ENCODE measurements at regions not wholly inside any gene's neighbourhood (a gene's known extent, or its start where the extent isn't known, plus 50 kb on each side); places are given as distances from the start of the nearest gene placed in this dataset.

GRCh38 chr13:22214184-22214583 lies 543.3 kb downstream of the FGF9 start:
- TF ChIP-seq, protein P1, sequence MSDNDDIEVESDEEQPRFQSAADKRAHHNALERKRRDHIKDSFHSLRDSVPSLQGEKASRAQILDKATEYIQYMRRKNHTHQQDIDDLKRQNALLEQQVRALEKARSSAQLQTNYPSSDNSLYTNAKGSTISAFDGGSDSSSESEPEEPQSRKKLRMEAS (IDR thresholded peaks at IDR 0.05; ENCODE audit: low read depth, low read length), result no peak
- no peak for TF ChIP-seq CTCF (IDR thresholded peaks at IDR 0.05; ENCODE audit: low read depth, low read length)
- TF ChIP-seq POLR2A (IDR thresholded peaks at IDR 0.05; ENCODE audit: extremely low read depth, insufficient read length), result no peak
- no peak for TF ChIP-seq MYC (IDR thresholded peaks at IDR 0.05; ENCODE audit: low read depth, low read length)
- DNase-seq (ENCODE audit: low read depth), result no peak
- no peak overlapping the region for H3K4me3 ChIP-seq (ENCODE audit: low read depth, low read length)

DNA sequence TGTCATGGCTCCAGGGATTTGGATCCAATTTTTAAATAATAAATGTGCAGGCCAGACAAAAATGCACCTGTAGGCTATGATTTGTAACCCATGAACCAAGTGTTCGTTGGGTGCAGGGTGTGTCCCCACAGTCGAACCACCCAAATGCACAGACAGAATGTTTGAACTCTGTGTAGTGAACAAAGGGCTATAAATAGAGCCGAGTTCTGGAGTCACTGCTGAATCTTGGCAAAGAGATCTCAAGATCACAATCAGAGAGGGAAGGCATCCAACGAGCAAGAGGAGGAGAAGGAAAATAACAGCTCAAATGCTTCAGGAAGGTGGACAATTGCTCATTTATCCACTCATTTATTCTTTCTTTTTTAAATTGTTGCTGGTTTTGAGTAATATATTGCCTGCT lies 547.9 kb downstream of the FGF9 start:
- H3K4me3 ChIP-seq (ENCODE audit: low read depth, low read length), result no peak overlapping the region
- no peak for DNase-seq (ENCODE audit: low read depth)
- TF ChIP-seq MYC (IDR thresholded peaks at IDR 0.05; ENCODE audit: low read depth, low read length) (no peak), CTCF (IDR thresholded peaks at IDR 0.05; ENCODE audit: low read depth, low read length) (no peak), POLR2A (IDR thresholded peaks at IDR 0.05; ENCODE audit: extremely low read depth, insufficient read length) (no peak)
- TF ChIP-seq, protein P1 (IDR thresholded peaks at IDR 0.05; ENCODE audit: low read depth, low read length), result no peak

DNA sequence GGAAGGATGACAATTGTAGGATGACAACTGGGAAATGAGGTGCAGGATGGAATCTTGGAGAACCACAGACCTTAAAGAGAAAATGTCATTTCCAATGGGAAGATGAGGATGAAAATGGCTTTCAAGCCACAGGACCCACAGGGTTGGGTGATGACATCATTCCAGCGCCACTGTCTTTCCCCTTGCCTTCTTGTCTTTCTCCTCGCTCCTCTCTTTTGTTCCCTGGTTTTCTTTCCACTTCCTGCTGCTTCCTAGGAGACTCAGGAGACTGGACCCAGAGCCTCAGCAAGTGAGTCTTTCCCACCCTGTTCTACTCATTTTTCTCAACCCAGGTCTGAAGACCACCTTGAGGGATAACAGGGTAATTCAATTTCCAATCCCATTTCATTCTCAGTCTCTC lies 548.8 kb downstream of the FGF9 start:
- TF ChIP-seq, protein P1 (IDR thresholded peaks at IDR 0.05; ENCODE audit: low read depth, low read length), result no peak
- H3K4me3 ChIP-seq (ENCODE audit: low read depth, low read length), result no peak overlapping the region
- DNase-seq (ENCODE audit: low read depth), result no peak

- no peak for DNase-seq (ENCODE audit: low read depth)
- no peak overlapping the region for H3K4me3 ChIP-seq (ENCODE audit: low read depth, low read length)
- TF ChIP-seq MYC (IDR thresholded peaks at IDR 0.05; ENCODE audit: low read depth, low read length), result no peak
- TF ChIP-seq POLR2A (IDR thresholded peaks at IDR 0.05; ENCODE audit: extremely low read depth, insufficient read length), result no peak
- TF ChIP-seq CTCF (IDR thresholded peaks at IDR 0.05; ENCODE audit: low read depth, low read length), result no peak
- TF ChIP-seq, protein P1 (IDR thresholded peaks at IDR 0.05; ENCODE audit: low read depth, low read length), result no peak
Observed at GRCh38 chr13:22220151-22221135, 549.6 kb downstream of the FGF9 start.

GRCh38 chr13:22223411-22223810 lies 552.5 kb downstream of the FGF9 start:
- DNase-seq (ENCODE audit: low read depth), result no peak

More at GRCh38 chr13:22223411-22223810, 552.5 kb downstream of the FGF9 start:
- no peak overlapping the region for H3K4me3 ChIP-seq (ENCODE audit: low read depth, low read length)
- no peak for TF ChIP-seq CTCF (IDR thresholded peaks at IDR 0.05; ENCODE audit: low read depth, low read length)
